ELF-1 (cell line): ENCODE measurements at regions not wholly inside any gene's neighbourhood (a gene's known extent, or its start where the extent isn't known, plus 50 kb on each side); places are given as distances from the start of the nearest gene placed in this dataset.
"Not testable (repeated sequence)": the region's sequence is repeated elsewhere in the genome, so short reads cannot be mapped to it uniquely, and the experiment has no call there.

Experiments
- DNase-seq: peaks from one replicate; pipeline ENCODE4 v3.0.0-alpha.2; 2016; ENCODE audit warnings: low read depth, low spot score

GRCh38 chr1:223991297-223991857 is 122.5 kb upstream of the FBXO28 start:
- not testable (repeated sequence) for DNase-seq

- DNase-seq, result not testable (repeated sequence)
These were observed 116.2 kb upstream of the TP53BP2 start for GRCh38 chr1:223961985-223962384.

GRCh38 chr1:223952801-223953200 is 107.1 kb upstream of the TP53BP2 start:
- not testable (repeated sequence) for DNase-seq

- not testable (repeated sequence) for DNase-seq
These were observed 105.8 kb upstream of the TP53BP2 start for GRCh38 chr1:223951551-223951950.

GRCh38 chr1:223949944-223950343 is 104.2 kb upstream of the TP53BP2 start:
- not testable (repeated sequence) for DNase-seq

GRCh38 chr1:223948041-223948440 is 102.3 kb upstream of the TP53BP2 start:
- not testable (repeated sequence) for DNase-seq

- DNase-seq, result not testable (repeated sequence)
These were observed 90.8 kb upstream of the TP53BP2 start for GRCh38 chr1:223936592-223936991.

GRCh38 chr1:223931476-223931875 is 85.7 kb upstream of the TP53BP2 start:
- DNase-seq, result not testable (repeated sequence)

GRCh38 chr1:223920805-223921204 is 75.1 kb upstream of the TP53BP2 start:
- DNase-seq, result not testable (repeated sequence)

- DNase-seq, result not testable (repeated sequence)
These were observed 69.7 kb upstream of the TP53BP2 start for GRCh38 chr1:223915476-223915875.

GRCh38 chr1:223913715-223914114 is 68.0 kb upstream of the TP53BP2 start:
- DNase-seq, result not testable (repeated sequence)

GRCh38 chr1:223907943-223908587 is 62.3 kb upstream of the TP53BP2 start:
- not testable (repeated sequence) for DNase-seq

GRCh38 chr1:223903221-223903620 is 57.5 kb upstream of the TP53BP2 start:
- DNase-seq, result not testable (repeated sequence)

GRCh38 chr1:223899775-223900174 is 54.0 kb upstream of the TP53BP2 start:
- not testable (repeated sequence) for DNase-seq

GRCh38 chr1:223897097-223897496 is 51.4 kb upstream of the TP53BP2 start:
- not testable (repeated sequence) for DNase-seq

GRCh38 chr1:223895950-223896349 is 50.2 kb upstream of the TP53BP2 start:
- DNase-seq, result not testable (repeated sequence)
